Endothelial cell of umbilical vein (primary cell): ENCODE measurements at regions not wholly inside any gene's neighbourhood (a gene's known extent, or its start where the extent isn't known, plus 50 kb on each side); places are given as distances from the start of the nearest gene placed in this dataset.

ENCODE experiments used
- BruUV-seq: library from RNA; stranded (reverse); fragments of 400-500 nt; replicated peaks from 2 replicates; lab custom pipeline; 2021; lab: Mats Ljungman, UMichigan
- CTCF ChIA-PET: fragments of 300-600, 350-600 bp; sonication (Branson Sonifier 250); formaldehyde crosslinking; loops from one replicate; lab custom pipeline; 2021; ENCODE audit warnings: antibody characterized with exemption, inconsistent platforms; lab: Charles Lee
- POLR2A ChIA-PET: fragments of 300-600, 350-600 bp; sonication (Branson Sonifier 250); formaldehyde crosslinking; loops from one replicate; lab custom pipeline; 2021; ENCODE audit warnings: antibody characterized with exemption, inconsistent platforms; lab: Charles Lee
- DNase-seq: peaks from one replicate; pipeline ENCODE4 v3.0.0-alpha.2; 2011; ENCODE audit warnings: low read depth, low spot score
- FAIRE-seq: peaks from 2 replicates; lab custom pipeline; 2011; peaks lifted over from hg19 to GRCh38; lab: Jason Lieb, UNC
- H2AFZ ChIP-seq: 2 replicates; pipeline ENCODE4 v1.6.0; 2012; ENCODE audit warnings: low read depth, low read length, control low read depth, inconsistent platforms
- H3K27ac ChIP-seq: 2 replicates; pipeline ENCODE4 v1.5.1; 2011; ENCODE audit warnings: low read depth, mild to moderate bottlenecking, control low read depth, low read length, moderate library complexity; ENCODE audit not compliant: insufficient read depth
- H3K27me3 ChIP-seq, 2 experiments: 2 replicates each; pipeline versions ENCODE4 v1.6.0 to v1.6.1; 2011; ENCODE audit warnings: low read length in 2 of 2, mixed read lengths in 1 of 2; ENCODE audit not compliant: control insufficient read depth in 2 of 2, insufficient read depth in 2 of 2
- H3K36me3 ChIP-seq, 2 experiments: 2 replicates in 1 of 2; 3 replicates in 1 of 2; pipeline ENCODE4 v1.5.1; 2011; ENCODE audit warnings: low read length in 2 of 2, mild to moderate bottlenecking in 1 of 2, moderate library complexity in 1 of 2; ENCODE audit not compliant: control insufficient read depth in 2 of 2, insufficient read depth in 2 of 2; ENCODE audit errors: extremely low read depth in 1 of 2
- H3K4me1 ChIP-seq: 3 replicates; pipeline ENCODE4 v1.5.1; 2011; ENCODE audit warnings: mild to moderate bottlenecking, low read length; ENCODE audit not compliant: control insufficient read depth, insufficient read depth; ENCODE audit errors: extremely low read depth
- H3K4me2 ChIP-seq: 2 replicates; pipeline ENCODE4 v1.6.1; 2011; ENCODE audit warnings: low read length, control low read depth, mixed read lengths; ENCODE audit not compliant: insufficient read depth
- H3K4me3 ChIP-seq, 3 experiments: fragments of 200-600 bp in 1 of 3; sonication (generic), shearing (Covaris generic) in 1 of 3; replicated peaks in 1 of 3; 2 replicates each; pipeline ENCODE4 v1.5.1; 2011 to 2016; ENCODE audit warnings: control low read depth in 3 of 3, low read length in 3 of 3, mild to moderate bottlenecking in 2 of 3, inconsistent platforms in 1 of 3, low read depth in 1 of 3, moderate library complexity in 1 of 3; ENCODE audit not compliant: insufficient read depth in 1 of 3
- H3K79me2 ChIP-seq: 2 replicates; pipeline ENCODE4 v1.6.0; 2012; ENCODE audit warnings: low read length, inconsistent platforms; ENCODE audit not compliant: control insufficient read depth, insufficient read depth
- H3K9ac ChIP-seq: replicated peaks from 2 replicates; pipeline ENCODE3; 2011; ENCODE audit warnings: low read length, control low read depth; ENCODE audit not compliant: insufficient read depth; ENCODE audit errors: extremely low read depth
- H3K9me1 ChIP-seq: replicated peaks from 3 replicates; pipeline ENCODE4 v1.6.0; 2011; ENCODE audit warnings: mild to moderate bottlenecking, low read length; ENCODE audit not compliant: control insufficient read depth, insufficient read depth; ENCODE audit errors: extremely low read depth
- H3K9me3 ChIP-seq: replicated peaks from 2 replicates; pipeline ENCODE4 v1.5.1; 2012; ENCODE audit warnings: low read length, inconsistent platforms; ENCODE audit not compliant: control insufficient read depth, insufficient read depth
- H4K20me1 ChIP-seq: replicated peaks from 2 replicates; pipeline ENCODE3; 2011; ENCODE audit warnings: mild to moderate bottlenecking, low read length; ENCODE audit not compliant: control insufficient read depth, insufficient read depth; ENCODE audit errors: extremely low read depth
- EZH2 ChIP-seq: IDR thresholded peaks from 2 replicates; pipeline ENCODE4 v1.6.1; 2012; ENCODE audit warnings: borderline replicate concordance, low read depth, mild to moderate bottlenecking, moderate library complexity, low read length, inconsistent platforms; ENCODE audit not compliant: severe bottlenecking
- FOS ChIP-seq: IDR thresholded peaks from 2 replicates; pipeline ENCODE4 v1.6.1; 2011; ENCODE audit warnings: mild to moderate bottlenecking, low read length, moderate library complexity, borderline replicate concordance; ENCODE audit not compliant: insufficient read depth
- GATA2 ChIP-seq: IDR thresholded peaks from 2 replicates; pipeline ENCODE4 v1.7.0; 2011; ENCODE audit warnings: low read depth, mild to moderate bottlenecking, moderate library complexity, mixed read lengths, low read length; ENCODE audit not compliant: insufficient read length, insufficient read depth
- JUN ChIP-seq: IDR thresholded peaks from 2 replicates; pipeline ENCODE4 v1.6.1; 2011; ENCODE audit warnings: borderline replicate concordance, low read depth; ENCODE audit not compliant: insufficient read length, insufficient read depth
- MAX ChIP-seq: IDR thresholded peaks from 2 replicates; pipeline ENCODE4 v1.6.1; 2011; ENCODE audit not compliant: insufficient read depth, insufficient read length
- MYC ChIP-seq: IDR thresholded peaks from one replicate; pipeline ENCODE4 v1.6.1; 2011; ENCODE audit warnings: mild to moderate bottlenecking, low read depth, low read length
- POLR2A ChIP-seq: IDR thresholded peaks from 2 replicates; pipeline ENCODE4 v1.6.1; 2012; ENCODE audit warnings: low read depth, mild to moderate bottlenecking, control low read depth, low read length
- POLR2AphosphoS5 ChIP-seq: IDR thresholded peaks from 2 replicates; pipeline ENCODE4 v1.6.1; 2012; ENCODE audit warnings: low read depth, mild to moderate bottlenecking, control low read depth, low read length, moderate library complexity; ENCODE audit not compliant: insufficient read depth
- dilution Hi-C: fragments of 300-500 bp; cut with MboI; formaldehyde crosslinking; loops from one replicate; pipeline ENCODE4 v1.15.0; 2019; ENCODE audit warnings: low sequenced_read_pairs; ENCODE audit not compliant: extremely low pct_ligation_motif_present
- intact Hi-C: fragments of 100-400 bp; cut with micrococcal nuclease; formaldehyde crosslinking; loops from one replicate; pipeline ENCODE4 v1.10.0; 2022
- TF ChIP-seq, protein P1 (sequence below), 2 donors: IDR thresholded peaks; 1 replicate in 1 of 2; 2 replicates in 1 of 2; pipeline ENCODE4 v1.5.1; 2011; ENCODE audit warnings: low read length in 2 of 2, mild to moderate bottlenecking in 2 of 2, moderate library complexity in 2 of 2, control low read depth in 1 of 2, inconsistent platforms in 1 of 2, low read depth in 1 of 2; ENCODE audit not compliant: insufficient read depth in 1 of 2; ENCODE audit errors: extremely low read depth in 1 of 2

DNA sequence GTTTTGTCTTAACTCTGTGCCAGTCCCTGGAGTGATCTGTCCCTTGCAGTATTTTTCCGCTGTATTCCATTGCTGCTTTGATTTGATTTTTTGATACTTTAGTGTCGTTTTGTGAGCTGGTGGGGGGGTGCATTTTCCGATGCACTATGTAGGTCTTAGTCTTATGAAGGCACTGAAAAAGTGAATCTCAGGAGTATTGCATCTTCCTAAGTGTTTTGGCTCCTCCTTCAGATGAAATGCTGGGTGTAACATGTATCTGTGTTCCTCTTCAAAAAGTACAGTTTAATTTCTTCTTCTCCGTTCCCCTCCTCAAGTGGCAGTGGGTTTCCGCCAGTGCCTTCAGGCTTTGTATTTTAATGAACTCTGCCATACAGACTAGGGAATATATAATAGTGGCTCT lies 580.7 kb upstream of the GJE1 start:
- Histone ChIP-seq H3K27ac (peak overlapping the region; percentile 80), H3K4me2 (peak overlapping the region; percentile 71), H3K36me3 (no peaks in the 10 kb centered on the region), H3K9me3 (no peaks in the 10 kb centered on the region), H3K9me1 (no peaks in the 10 kb centered on the region), H3K4me3 (no peak overlapping the region), H3K27me3 (no peaks in the 10 kb centered on the region), H3K79me2 (no peaks in the 10 kb centered on the region), H3K9ac (no peak overlapping the region), H2AFZ (no peak overlapping the region), H3K4me1 (peaks cover 17% of the 10 kb centered on the region), H4K20me1 (no peaks in the 10 kb centered on the region)
- FAIRE-seq = no peak
- no peak for DNase-seq
- POLR2A ChIA-PET = interaction anchor here (0.6 kb wide), 1 partner anchor 9 kb away, joined by 3 read pairs; no protein-coding TSS in a partner anchor
- CTCF ChIA-PET = interaction anchor here (0.9 to 1.4 kb wide), 5 partner anchors 10 to 1326 kb away, joined by 3 to 4 read pairs (median 3); no protein-coding TSS in a partner anchor
- intact Hi-C loops = loop anchor here (1.0 to 2.0 kb wide), 4 partner anchors 10 to 1206 kb away; no protein-coding TSS in a partner anchor
- TSS peak; percentile 93 for BruUV-seq
- no peak for TF ChIP-seq MAX
- TF ChIP-seq GATA2 = no peak
- dilution Hi-C loops = no loop called here

GRCh38 chr6:141551318-141551717 lies 581.4 kb upstream of the GJE1 start:
- H3K27ac ChIP-seq = no peak overlapping the region
- TF ChIP-seq EZH2 (no peak), POLR2A (no peak), POLR2AphosphoS5 (no peak), MAX (no peak), FOS (no peak), MYC (no peak), JUN (no peak), GATA2 (no peak)
- TF ChIP-seq, protein P1, sequence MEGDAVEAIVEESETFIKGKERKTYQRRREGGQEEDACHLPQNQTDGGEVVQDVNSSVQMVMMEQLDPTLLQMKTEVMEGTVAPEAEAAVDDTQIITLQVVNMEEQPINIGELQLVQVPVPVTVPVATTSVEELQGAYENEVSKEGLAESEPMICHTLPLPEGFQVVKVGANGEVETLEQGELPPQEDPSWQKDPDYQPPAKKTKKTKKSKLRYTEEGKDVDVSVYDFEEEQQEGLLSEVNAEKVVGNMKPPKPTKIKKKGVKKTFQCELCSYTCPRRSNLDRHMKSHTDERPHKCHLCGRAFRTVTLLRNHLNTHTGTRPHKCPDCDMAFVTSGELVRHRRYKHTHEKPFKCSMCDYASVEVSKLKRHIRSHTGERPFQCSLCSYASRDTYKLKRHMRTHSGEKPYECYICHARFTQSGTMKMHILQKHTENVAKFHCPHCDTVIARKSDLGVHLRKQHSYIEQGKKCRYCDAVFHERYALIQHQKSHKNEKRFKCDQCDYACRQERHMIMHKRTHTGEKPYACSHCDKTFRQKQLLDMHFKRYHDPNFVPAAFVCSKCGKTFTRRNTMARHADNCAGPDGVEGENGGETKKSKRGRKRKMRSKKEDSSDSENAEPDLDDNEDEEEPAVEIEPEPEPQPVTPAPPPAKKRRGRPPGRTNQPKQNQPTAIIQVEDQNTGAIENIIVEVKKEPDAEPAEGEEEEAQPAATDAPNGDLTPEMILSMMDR (IDR thresholded peaks at IDR 0.05; ENCODE audit: extremely low read depth in 1 of 2, insufficient read depth in 1 of 2, low read depth in 1 of 2, low read length in 2 of 2) = no peak
- POLR2A ChIA-PET = no interaction called here
- H3K27me3 ChIP-seq = no peaks in the 10 kb centered on the region
- peaks cover 17% of the 10 kb centered on the region for H3K4me1 ChIP-seq
- dilution Hi-C loops = no loop called here
- H3K9me1 ChIP-seq = no peaks in the 10 kb centered on the region
- intact Hi-C loops = no loop called here
- FAIRE-seq = no peak
- DNase-seq = no peak
- no peaks in the 10 kb centered on the region for H3K79me2 ChIP-seq
- no peaks in the 10 kb centered on the region for H3K9me3 ChIP-seq
- H4K20me1 ChIP-seq = no peaks in the 10 kb centered on the region
- no peak overlapping the region for H3K9ac ChIP-seq
- no peaks in the 10 kb centered on the region for H3K36me3 ChIP-seq
- H3K4me3 ChIP-seq = no peak overlapping the region
- H3K4me2 ChIP-seq = no peak overlapping the region
- no peak overlapping the region for H2AFZ ChIP-seq
- no TSS peak for BruUV-seq
- CTCF ChIA-PET = no interaction called here
